Progenitor cell of endocrine pancreas (in vitro differentiated cells): ENCODE measurements at regions not wholly inside any gene's neighbourhood (a gene's known extent, or its start where the extent isn't known, plus 50 kb on each side); places are given as distances from the start of the nearest gene placed in this dataset.

Source experiments
- DNase-seq: peaks from one replicate; pipeline ENCODE4 v3.0.0; 2021; ENCODE audit warnings: low spot score; ENCODE audit not compliant: unreplicated experiment
- H3K27ac Mint-ChIP-seq: 2 replicates; pipeline ENCODE4 v1.8.0; 2021; ENCODE audit warnings: mild to moderate bottlenecking, moderate library complexity, mixed read lengths
- H3K27me3 Mint-ChIP-seq: 2 replicates; pipeline ENCODE4 v1.8.0; 2021; ENCODE audit warnings: mixed read lengths
- H3K36me3 Mint-ChIP-seq: 2 replicates; pipeline ENCODE4 v1.8.0; 2022; ENCODE audit warnings: mixed read lengths; ENCODE audit not compliant: insufficient read depth
- H3K4me1 Mint-ChIP-seq: 2 replicates; pipeline ENCODE4 v1.8.0; 2021; ENCODE audit warnings: low read depth, mixed read lengths
- H3K4me3 Mint-ChIP-seq: 2 replicates; pipeline ENCODE4 v1.8.0; 2021; ENCODE audit warnings: low read depth, mild to moderate bottlenecking, moderate library complexity, mixed read lengths
- H3K9me3 Mint-ChIP-seq: 2 replicates; pipeline ENCODE4 v1.8.0; 2021; ENCODE audit warnings: low read depth, mixed read lengths
- CTCF ChIP-seq: fragments of 200-600 bp; sonication (generic); IDR thresholded peaks from one replicate; pipeline ENCODE4 v1.5.0; 2021; ENCODE audit warnings: antibody characterized with exemption, mild to moderate bottlenecking; ENCODE audit not compliant: unreplicated experiment

GRCh38 chr1:98385652-98386051, 275.9 kb upstream of the SNX7 start:
- H3K4me1 Mint-ChIP-seq, result peaks cover 3% of the 10 kb centered on the region
- H3K9me3 Mint-ChIP-seq, result no peaks in the 10 kb centered on the region
- H3K36me3 Mint-ChIP-seq, result no peaks in the 10 kb centered on the region
- H3K27ac Mint-ChIP-seq, result no peak overlapping the region
- no peak overlapping the region for H3K4me3 Mint-ChIP-seq
- TF ChIP-seq CTCF, result no peak
- DNase-seq, result no peak
- H3K27me3 Mint-ChIP-seq, result no peaks in the 10 kb centered on the region

- H3K36me3 Mint-ChIP-seq, result no peaks in the 10 kb centered on the region
Observed at GRCh38 chr1:98384461-98385141, 276.9 kb upstream of the SNX7 start.

GRCh38 chr1:98382986-98383740, 278.4 kb upstream of the SNX7 start:
- Mint-ChIP-seq H3K36me3 (no peaks in the 10 kb centered on the region), H3K27ac (no peak overlapping the region), H3K9me3 (no peaks in the 10 kb centered on the region), H3K27me3 (no peaks in the 10 kb centered on the region), H3K4me1 (peaks cover 3% of the 10 kb centered on the region), H3K4me3 (no peak overlapping the region)
- TF ChIP-seq CTCF, result no peak
- no peak for DNase-seq

More at GRCh38 chr1:98384461-98385141, 276.9 kb upstream of the SNX7 start:
- H3K9me3 Mint-ChIP-seq, result no peaks in the 10 kb centered on the region
- H3K27me3 Mint-ChIP-seq, result no peaks in the 10 kb centered on the region
- no peak overlapping the region for H3K27ac Mint-ChIP-seq
- no peak overlapping the region for H3K4me3 Mint-ChIP-seq
- TF ChIP-seq CTCF, result no peak
- H3K4me1 Mint-ChIP-seq, result peaks cover 3% of the 10 kb centered on the region
- DNase-seq, result no peak

- H3K27ac Mint-ChIP-seq, result peak overlapping the region; percentile 44
- no peak for TF ChIP-seq CTCF
- no peaks in the 10 kb centered on the region for H3K27me3 Mint-ChIP-seq
- no peak overlapping the region for H3K4me3 Mint-ChIP-seq
- no peaks in the 10 kb centered on the region for H3K36me3 Mint-ChIP-seq
- no peak for DNase-seq
- no peaks in the 10 kb centered on the region for H3K9me3 Mint-ChIP-seq
- H3K4me1 Mint-ChIP-seq, result peaks cover 3% of the 10 kb centered on the region
Observed at GRCh38 chr1:98382586-98382985, 278.9 kb upstream of the SNX7 start.

- no peak overlapping the region for H3K4me3 Mint-ChIP-seq
- H3K9me3 Mint-ChIP-seq, result no peaks in the 10 kb centered on the region
- no peak for DNase-seq
- peaks cover 8% of the 10 kb centered on the region for H3K4me1 Mint-ChIP-seq
- TF ChIP-seq CTCF, result no peak
- no peaks in the 10 kb centered on the region for H3K27me3 Mint-ChIP-seq
- no peak overlapping the region for H3K27ac Mint-ChIP-seq
- H3K36me3 Mint-ChIP-seq, result no peaks in the 10 kb centered on the region
Observed at GRCh38 chr1:98374098-98374497, 287.4 kb upstream of the SNX7 start.
